H1 (cell line): ENCODE measurements at regions not wholly inside any gene's neighbourhood (a gene's known extent, or its start where the extent isn't known, plus 50 kb on each side); places are given as distances from the start of the nearest gene placed in this dataset.

Experiments
- CTCF ChIA-PET: fragments of 300-600 bp; sonication (Branson Sonifier 250); formaldehyde crosslinking; loops from one replicate; lab custom pipeline; 2021; ENCODE audit not compliant: partially characterized antibody; lab: Charles Lee
- POLR2A ChIA-PET: fragments of 300-600 bp; sonication (Branson Sonifier 250); formaldehyde crosslinking; loops from one replicate; lab custom pipeline; 2021; ENCODE audit warnings: inconsistent platforms; ENCODE audit not compliant: partially characterized antibody; lab: Charles Lee
- DNase-seq, 2 experiments: peaks; one replicate each; pipeline versions ENCODE4 v3.0.0 to v3.0.0-alpha.2; 2010 to 2022; ENCODE audit warnings: low spot score in 2 of 2, low read depth in 1 of 2, mixed read lengths in 1 of 2
- FAIRE-seq: peaks from 2 replicates; lab custom pipeline; 2011; peaks lifted over from hg19 to GRCh38; lab: Jason Lieb, UNC
- H2AFZ ChIP-seq: 2 replicates; pipeline ENCODE4 v1.8.1; 2012; ENCODE audit warnings: low read length, inconsistent platforms
- H2AK5ac ChIP-seq: 2 replicates; pipeline ENCODE4 v1.6.1; 2013; ENCODE audit warnings: low read depth, low read length
- H2BK120ac ChIP-seq: replicated peaks from 2 replicates; pipeline ENCODE3; 2013; ENCODE audit warnings: low read depth, low read length, inconsistent platforms
- H2BK12ac ChIP-seq: 2 replicates; pipeline ENCODE4 v1.6.1; 2013; ENCODE audit warnings: low read depth, low read length
- H2BK15ac ChIP-seq: 2 replicates; pipeline ENCODE4 v1.6.1; 2013; ENCODE audit warnings: low read length
- H2BK20ac ChIP-seq: 2 replicates; pipeline ENCODE4 v1.6.1; 2013; ENCODE audit warnings: low read length
- H2BK5ac ChIP-seq: 2 replicates; pipeline ENCODE4 v1.6.1; 2013; ENCODE audit warnings: low read depth, low read length
- H3K14ac ChIP-seq: 2 replicates; pipeline ENCODE4 v1.6.1; 2013; ENCODE audit warnings: inconsistent platforms; ENCODE audit not compliant: insufficient read length
- H3K18ac ChIP-seq: 2 replicates; pipeline ENCODE4 v1.6.1; 2013; ENCODE audit warnings: low read length; ENCODE audit errors: extremely low read depth
- H3K23ac ChIP-seq: 2 replicates; pipeline ENCODE4 v1.6.1; 2013; ENCODE audit warnings: inconsistent platforms; ENCODE audit not compliant: insufficient read length
- H3K23me2 ChIP-seq: 2 replicates; pipeline ENCODE4 v1.6.1; 2013; ENCODE audit warnings: low read depth, low read length
- H3K27ac ChIP-seq: 2 replicates; pipeline ENCODE4 v1.6.1; 2011; ENCODE audit warnings: low read depth, low read length, inconsistent platforms
- H3K27me3 ChIP-seq, 4 experiments: replicated peaks in 1 of 4; 1 replicate in 1 of 4; 2 replicates in 3 of 4; pipeline versions ENCODE4 v1.6.1 to v1.8.1; 2011 to 2013; ENCODE audit warnings: low read length in 3 of 4, mild to moderate bottlenecking in 3 of 4, inconsistent platforms in 2 of 4, mixed read lengths in 2 of 4, moderate library complexity in 1 of 4; ENCODE audit not compliant: control insufficient read depth in 3 of 4, insufficient read depth in 3 of 4; ENCODE audit errors: extremely low read depth in 1 of 4
- H3K36me3 ChIP-seq, 4 experiments: 2 replicates each; pipeline versions ENCODE4 v1.6.1 to v1.8.1; 2011 to 2013; ENCODE audit warnings: mild to moderate bottlenecking in 4 of 4, low read length in 3 of 4, moderate library complexity in 2 of 4, control low read depth in 1 of 4, inconsistent platforms in 1 of 4; ENCODE audit not compliant: insufficient read depth in 4 of 4, control insufficient read depth in 2 of 4
- H3K4ac ChIP-seq: replicated peaks from 2 replicates; pipeline ENCODE3; 2013; ENCODE audit warnings: low read length, low read depth, mixed read lengths, inconsistent platforms; ENCODE audit not compliant: insufficient read length
- H3K4me1 ChIP-seq, 4 experiments: replicated peaks in 1 of 4; 1 replicate in 1 of 4; 2 replicates in 3 of 4; pipeline versions ENCODE4 v1.6.1 to v1.8.1; 2011 to 2013; ENCODE audit warnings: low read length in 3 of 4, inconsistent platforms in 2 of 4, mixed read lengths in 1 of 4; ENCODE audit not compliant: insufficient read depth in 4 of 4, control insufficient read depth in 3 of 4
- H3K4me2 ChIP-seq, 2 experiments: 2 replicates each; pipeline versions ENCODE4 v1.6.1 to v1.8.1; 2011 to 2013; ENCODE audit warnings: low read depth in 2 of 2, low read length in 2 of 2, control low read depth in 1 of 2, inconsistent platforms in 1 of 2, mild to moderate bottlenecking in 1 of 2; ENCODE audit not compliant: insufficient read depth in 1 of 2
- H3K4me3 ChIP-seq, 4 experiments: fragments of 200-600, 300-600 bp in 1 of 4; sonication (generic), shearing (Covaris generic), sonication (Bioruptor Twin) in 1 of 4; 2 replicates each; pipeline versions ENCODE4 v1.5.1 to v1.8.1; 2011 to 2016; ENCODE audit warnings: low read length in 4 of 4, low read depth in 3 of 4, control low read depth in 2 of 4, inconsistent platforms in 2 of 4, mild to moderate bottlenecking in 2 of 4, mixed read lengths in 1 of 4, moderate library complexity in 1 of 4; ENCODE audit not compliant: insufficient read depth in 2 of 4; ENCODE audit errors: extremely low read depth in 1 of 4
- H3K56ac ChIP-seq: replicated peaks from 2 replicates; pipeline ENCODE3; 2013; ENCODE audit warnings: low read depth, mild to moderate bottlenecking, mixed read lengths, low read length, inconsistent platforms; ENCODE audit not compliant: insufficient read length
- H3K79me1 ChIP-seq: 2 replicates; pipeline ENCODE4 v1.6.1; 2013; ENCODE audit warnings: low read depth, low read length, control low read depth
- H3K79me2 ChIP-seq, 2 experiments: 2 replicates each; pipeline versions ENCODE4 v1.6.1 to v1.8.1; 2012 to 2013; ENCODE audit warnings: low read length in 2 of 2, mild to moderate bottlenecking in 2 of 2, inconsistent platforms in 1 of 2; ENCODE audit not compliant: insufficient read depth in 2 of 2, control insufficient read depth in 1 of 2
- H3K9ac ChIP-seq, 4 experiments: replicated peaks in 1 of 4; 1 replicate in 1 of 4; 2 replicates in 3 of 4; pipeline versions ENCODE4 v1.6.1 to v1.8.1; 2011 to 2013; ENCODE audit warnings: low read depth in 3 of 4, low read length in 3 of 4, control low read depth in 2 of 4, mild to moderate bottlenecking in 2 of 4, moderate library complexity in 2 of 4, inconsistent platforms in 1 of 4; ENCODE audit errors: extremely low read depth in 1 of 4
- H3K9me3 ChIP-seq, 2 experiments: 2 replicates each; pipeline versions ENCODE4 v1.6.1 to v1.8.1; 2012 to 2013; ENCODE audit warnings: mild to moderate bottlenecking in 2 of 2, moderate library complexity in 2 of 2, control low read depth in 1 of 2, inconsistent platforms in 1 of 2, low read depth in 1 of 2, low read length in 1 of 2, mixed read lengths in 1 of 2; ENCODE audit not compliant: insufficient read depth in 2 of 2
- H4K20me1 ChIP-seq, 2 experiments: replicated peaks in 1 of 2; 2 replicates each; pipeline versions ENCODE3 to v1.8.1; 2011 to 2013; ENCODE audit warnings: inconsistent platforms in 2 of 2, low read length in 2 of 2, mild to moderate bottlenecking in 1 of 2; ENCODE audit not compliant: insufficient read depth in 2 of 2, control insufficient read depth in 1 of 2
- H4K5ac ChIP-seq: 2 replicates; pipeline ENCODE4 v1.6.1; 2013; ENCODE audit warnings: low read length, low read depth, mixed read lengths, inconsistent platforms; ENCODE audit not compliant: insufficient read length
- H4K8ac ChIP-seq: 2 replicates; pipeline ENCODE4 v1.8.0; 2013; ENCODE audit warnings: mild to moderate bottlenecking, moderate library complexity, low read length, inconsistent platforms; ENCODE audit not compliant: insufficient read depth; ENCODE audit errors: extremely low read depth
- H4K91ac ChIP-seq: replicated peaks from 2 replicates; pipeline ENCODE3; 2013; ENCODE audit warnings: low read length, mixed read lengths, inconsistent platforms; ENCODE audit not compliant: insufficient read length
- ASH2L ChIP-seq: fragments of 200-600, 300-600 bp; sonication (generic); IDR thresholded peaks from one replicate; pipeline ENCODE4 v1.7.1; 2017; ENCODE audit warnings: low read length
- CHD2 ChIP-seq: IDR thresholded peaks from 2 replicates; pipeline ENCODE4 v1.6.1; 2012; ENCODE audit warnings: low read length, improper control_type of control experiment
- GABPA ChIP-seq: IDR thresholded peaks from 2 replicates; pipeline ENCODE4 v1.6.1; 2011; ENCODE audit warnings: mild to moderate bottlenecking, low read length, moderate library complexity, borderline replicate concordance; ENCODE audit not compliant: insufficient read depth
- JUN ChIP-seq: IDR thresholded peaks from 2 replicates; pipeline ENCODE4 v1.6.1; 2011; ENCODE audit warnings: low read depth, mild to moderate bottlenecking, improper control_type of control experiment, low read length
- SP2 ChIP-seq: IDR thresholded peaks from 2 replicates; pipeline ENCODE4 v1.6.1; 2012; ENCODE audit warnings: mild to moderate bottlenecking, low read length, inconsistent platforms

- Histone ChIP-seq H3K27me3 (no peaks in the 10 kb centered on the region), H3K23ac (no peak overlapping the region), H2BK15ac (no peak overlapping the region), H3K4me3 (no peak overlapping the region), H3K56ac (no peak overlapping the region), H4K20me1 (no peaks in the 10 kb centered on the region), H2BK5ac (no peak overlapping the region), H4K8ac (no peak overlapping the region), H3K79me1 (no peaks in the 10 kb centered on the region), H2AK5ac (no peak overlapping the region), H3K4me1 (no peaks in the 10 kb centered on the region; a peak in 1 of 7 replicates), H2AFZ (no peak overlapping the region), H3K4ac (no peak overlapping the region), H3K4me2 (no peak overlapping the region), H3K18ac (no peak overlapping the region), H4K91ac (no peak overlapping the region), H4K5ac (no peak overlapping the region), H3K9ac (no peak overlapping the region), H3K27ac (no peak overlapping the region), H3K23me2 (no peaks in the 10 kb centered on the region), H3K9me3 (no peaks in the 10 kb centered on the region), H3K14ac (no peak overlapping the region), H3K36me3 (no peaks in the 10 kb centered on the region), H2BK20ac (no peak overlapping the region), H2BK12ac (no peak overlapping the region), H3K79me2 (no peaks in the 10 kb centered on the region), H2BK120ac (no peak overlapping the region)
- TF ChIP-seq CHD2 = no peak
- no peak for TF ChIP-seq ASH2L
- no peak for TF ChIP-seq JUN
- TF ChIP-seq SP2 = no peak
- TF ChIP-seq GABPA = no peak
- ChIA-PET CTCF (interaction anchor here (0.5 kb wide), 1 partner anchor 1047 kb away, joined by 3 read pairs; no protein-coding TSS in a partner anchor), POLR2A (no interaction called here)
- DNase-seq (no peak), FAIRE-seq (no peak)
Observed at GRCh38 chr12:28955931-28956330, 193.1 kb upstream of the FAR2 start.
